ENCODE measurements at regions not wholly inside any gene's neighbourhood (a gene's known extent, or its start where the extent isn't known, plus 50 kb on each side); places are given as distances from the start of the nearest gene placed in this dataset.

- H3K27ac ChIP-seq: no peak overlapping the region
- TF ChIP-seq POLR2AphosphoS5 (IDR thresholded peaks at IDR 0.05): no peak
- H3K36me3 ChIP-seq: no peaks in the 10 kb centered on the region
- no peaks in the 10 kb centered on the region for H3K9me3 ChIP-seq
- no peaks in the 10 kb centered on the region for H3K27me3 ChIP-seq
- DNase-seq (ENCODE audit: low spot score in 2 of 2): no peak
- no peaks in the 10 kb centered on the region for H3K4me1 ChIP-seq
- H3K4me3 ChIP-seq: no peak overlapping the region
These were observed 180.4 kb upstream of the ITGA1 start for GRCh38 chr5:52607227-52607824.

DNA sequence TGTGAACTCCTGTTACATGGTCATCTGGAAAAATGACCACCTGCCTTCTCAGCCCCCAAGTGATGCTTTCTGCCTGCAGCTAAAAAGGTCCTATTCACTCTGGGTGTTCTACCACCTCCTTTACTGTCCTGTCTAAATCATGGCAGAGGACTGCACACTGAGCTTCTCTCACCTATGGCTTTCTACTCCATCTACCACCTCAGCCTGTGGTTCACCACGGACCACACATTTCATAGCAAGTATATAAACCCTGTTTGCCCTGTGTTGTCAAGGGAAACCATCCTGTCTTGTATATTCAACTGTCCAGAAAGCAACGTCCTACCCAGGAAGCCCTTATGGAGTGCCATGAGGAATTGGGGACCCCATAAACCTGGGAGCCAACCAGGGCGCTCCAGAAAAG is 167.4 kb upstream of the ITGA1 start:
- H3K27ac ChIP-seq: no peak overlapping the region
- H3K27me3 ChIP-seq: no peaks in the 10 kb centered on the region
- H3K4me3 ChIP-seq: no peak overlapping the region
- DNase-seq (ENCODE audit: low spot score in 2 of 2): no peak
- H3K9me3 ChIP-seq: no peaks in the 10 kb centered on the region
- H3K36me3 ChIP-seq: no peaks in the 10 kb centered on the region
- no peaks in the 10 kb centered on the region for H3K4me1 ChIP-seq
- WGBS: 74% methylated on average over 3 of the region's 3 CpGs
- TF ChIP-seq POLR2A (IDR thresholded peaks at IDR 0.05): no peak
- TF ChIP-seq CTCF (IDR thresholded peaks at IDR 0.05): no peak

DNA sequence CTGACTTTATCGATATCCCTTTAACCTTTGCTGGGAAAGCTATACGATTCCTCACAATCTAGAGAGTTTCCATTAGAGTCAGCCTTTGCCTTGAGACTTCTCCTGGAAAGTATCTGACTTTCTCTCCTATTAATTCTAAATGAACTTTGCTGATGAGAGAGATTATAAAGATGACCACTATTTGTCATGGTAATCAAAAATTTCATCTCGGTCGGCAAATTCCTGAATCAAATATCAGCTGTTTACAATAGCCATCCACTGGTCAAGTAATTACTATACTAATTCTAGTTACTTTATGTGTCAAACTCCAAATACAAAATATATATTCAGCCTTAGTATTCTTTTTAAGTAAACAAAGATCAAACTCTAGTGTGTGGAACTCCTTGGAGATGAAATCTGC is 164.4 kb upstream of the ITGA1 start:
- DNase-seq (ENCODE audit: low spot score in 2 of 2): no peak
- no peaks in the 10 kb centered on the region for H3K27me3 ChIP-seq
- H3K9me3 ChIP-seq: no peaks in the 10 kb centered on the region
- TF ChIP-seq CTCF (IDR thresholded peaks at IDR 0.05) (no peak), POLR2A (IDR thresholded peaks at IDR 0.05) (no peak), POLR2AphosphoS5 (IDR thresholded peaks at IDR 0.05) (no peak), EP300 (IDR thresholded peaks at IDR 0.05) (no peak)
- 57% methylated on average over 4 of the region's 4 CpGs for WGBS
- no peaks in the 10 kb centered on the region for H3K4me1 ChIP-seq
- no peak overlapping the region for H3K27ac ChIP-seq
- H3K36me3 ChIP-seq: no peaks in the 10 kb centered on the region
- no peak overlapping the region for H3K4me3 ChIP-seq

GRCh38 chr5:52624291-52624690 is 163.4 kb upstream of the ITGA1 start:
- WGBS: 89% methylated on average over 3 of the region's 3 CpGs
- H3K9me3 ChIP-seq: no peaks in the 10 kb centered on the region
- no peaks in the 10 kb centered on the region for H3K36me3 ChIP-seq
- H3K27me3 ChIP-seq: no peaks in the 10 kb centered on the region
- no peak for TF ChIP-seq POLR2AphosphoS5 (IDR thresholded peaks at IDR 0.05)
- no peak for TF ChIP-seq POLR2A (IDR thresholded peaks at IDR 0.05)
- no peak for TF ChIP-seq EP300 (IDR thresholded peaks at IDR 0.05)
- no peak for TF ChIP-seq CTCF (IDR thresholded peaks at IDR 0.05)
- no peaks in the 10 kb centered on the region for H3K4me1 ChIP-seq
- no peak overlapping the region for H3K4me3 ChIP-seq
- H3K27ac ChIP-seq: no peak overlapping the region
- DNase-seq (ENCODE audit: low spot score in 2 of 2): no peak

DNA sequence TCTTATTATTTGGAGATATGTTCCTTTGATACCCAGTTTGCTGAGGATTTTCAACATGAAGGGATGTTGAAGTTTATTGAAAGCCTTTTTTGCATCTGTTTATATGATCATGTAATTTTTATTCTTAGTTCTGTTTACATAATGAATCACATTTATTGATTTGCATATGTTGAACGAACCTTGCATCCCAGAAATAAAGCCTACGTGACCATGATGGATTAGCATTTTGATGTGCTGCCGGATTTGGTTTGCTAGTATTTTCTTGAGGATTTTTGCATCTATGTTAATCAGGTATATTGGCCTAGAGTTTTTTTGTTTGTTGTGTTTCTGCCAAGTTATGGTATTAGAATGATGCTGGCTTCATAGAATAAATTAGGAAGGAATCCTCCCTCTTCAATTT is 161.4 kb upstream of the ITGA1 start:
- Histone ChIP-seq H3K27ac (no peak overlapping the region), H3K9me3 (no peaks in the 10 kb centered on the region), H3K4me3 (no peak overlapping the region), H3K36me3 (no peaks in the 10 kb centered on the region), H3K4me1 (no peaks in the 10 kb centered on the region), H3K27me3 (no peaks in the 10 kb centered on the region)
- no peak for DNase-seq (ENCODE audit: low spot score in 2 of 2)
- 85% methylated on average over 3 of the region's 3 CpGs for whole genome bisulfite sequencing
- TF ChIP-seq POLR2A (IDR thresholded peaks at IDR 0.05) (no peak), CTCF (IDR thresholded peaks at IDR 0.05) (no peak)

DNA sequence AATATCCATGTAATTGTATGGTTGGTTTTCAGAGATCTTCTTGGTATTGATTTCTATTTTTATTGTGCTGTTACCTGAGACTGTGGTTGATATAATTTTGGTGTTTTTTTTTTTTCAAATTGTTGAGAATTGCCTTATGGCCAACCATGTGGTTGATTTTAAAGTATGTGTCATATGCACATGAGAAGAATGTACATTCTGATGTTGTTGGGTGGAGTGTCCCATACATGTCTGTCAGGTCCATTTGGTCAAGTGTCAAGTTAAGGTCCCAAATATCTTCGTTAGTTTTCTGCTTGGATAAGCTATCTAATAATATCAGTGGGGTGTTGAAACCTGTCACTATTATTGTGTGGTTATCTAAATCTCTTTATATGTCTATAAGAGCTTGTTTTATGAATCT is 160.0 kb upstream of the ITGA1 start:
- Histone ChIP-seq H3K4me1 (no peaks in the 10 kb centered on the region), H3K27me3 (no peaks in the 10 kb centered on the region), H3K36me3 (no peaks in the 10 kb centered on the region), H3K4me3 (no peak overlapping the region), H3K27ac (no peak overlapping the region), H3K9me3 (no peaks in the 10 kb centered on the region)
- no peak for DNase-seq (ENCODE audit: low spot score in 2 of 2)
- 54% methylated on average over 1 of the region's 1 CpG for WGBS
- TF ChIP-seq EP300 (IDR thresholded peaks at IDR 0.05): no peak
- no peak for TF ChIP-seq POLR2A (IDR thresholded peaks at IDR 0.05)
- TF ChIP-seq CTCF (IDR thresholded peaks at IDR 0.05): no peak
- no peak for TF ChIP-seq POLR2AphosphoS5 (IDR thresholded peaks at IDR 0.05)
